Calu3 (cell line): ENCODE measurements at regions not wholly inside any gene's neighbourhood (a gene's known extent, or its start where the extent isn't known, plus 50 kb on each side); places are given as distances from the start of the nearest gene placed in this dataset.

Experiments
- BruUV-seq: library from RNA; stranded (reverse); fragments of 400-500 nt; replicated peaks from 2 replicates; lab custom pipeline; 2021; lab: Mats Ljungman, UMichigan
- CTCF ChIA-PET: fragments of 300-600 bp; sonication (Branson Sonifier 250); formaldehyde crosslinking; loops from one replicate; lab custom pipeline; 2022; ENCODE audit warnings: antibody characterized with exemption; lab: Charles Lee
- DNase-seq: peaks from one replicate; pipeline ENCODE4 v3.0.0; 2022
- H3K27ac Mint-ChIP-seq: one replicate; pipeline ENCODE4 v1.8.0; 2022; ENCODE audit warnings: mixed read lengths; ENCODE audit not compliant: unreplicated experiment
- H3K27me3 Mint-ChIP-seq: one replicate; pipeline ENCODE4 v1.8.0; 2022; ENCODE audit warnings: mixed read lengths; ENCODE audit not compliant: unreplicated experiment
- H3K36me3 Mint-ChIP-seq: one replicate; pipeline ENCODE4 v1.8.0; 2022; ENCODE audit warnings: mild to moderate bottlenecking, moderate library complexity, mixed read lengths; ENCODE audit not compliant: insufficient read depth, unreplicated experiment
- H3K4me1 Mint-ChIP-seq: one replicate; pipeline ENCODE4 v1.8.0; 2022; ENCODE audit warnings: mild to moderate bottlenecking, low read depth, mixed read lengths; ENCODE audit not compliant: unreplicated experiment
- H3K4me3 Mint-ChIP-seq: one replicate; pipeline ENCODE4 v1.8.0; 2022; ENCODE audit warnings: mild to moderate bottlenecking, low read depth, moderate library complexity, mixed read lengths; ENCODE audit not compliant: unreplicated experiment
- H3K9me3 Mint-ChIP-seq: one replicate; pipeline ENCODE4 v1.8.0; 2022; ENCODE audit warnings: low read depth, mixed read lengths; ENCODE audit not compliant: unreplicated experiment
- intact Hi-C: fragments of 100-400 bp; cut with micrococcal nuclease; formaldehyde crosslinking; loops from one replicate; pipeline ENCODE4 v1.10.0; 2022; ENCODE audit not compliant: unreplicated experiment
- TF ChIP-seq, protein P1 (sequence below): fragments of 200-600 bp; IDR thresholded peaks from one replicate; pipeline ENCODE4 v1.8.0; 2022; ENCODE audit warnings: antibody characterized with exemption; ENCODE audit not compliant: unreplicated experiment

GRCh38 chr10:45180946-45181875 is 134.2 kb downstream of the OR13A1 start:
- no peak overlapping the region for H3K4me3 Mint-ChIP-seq
- TF ChIP-seq, protein P1, sequence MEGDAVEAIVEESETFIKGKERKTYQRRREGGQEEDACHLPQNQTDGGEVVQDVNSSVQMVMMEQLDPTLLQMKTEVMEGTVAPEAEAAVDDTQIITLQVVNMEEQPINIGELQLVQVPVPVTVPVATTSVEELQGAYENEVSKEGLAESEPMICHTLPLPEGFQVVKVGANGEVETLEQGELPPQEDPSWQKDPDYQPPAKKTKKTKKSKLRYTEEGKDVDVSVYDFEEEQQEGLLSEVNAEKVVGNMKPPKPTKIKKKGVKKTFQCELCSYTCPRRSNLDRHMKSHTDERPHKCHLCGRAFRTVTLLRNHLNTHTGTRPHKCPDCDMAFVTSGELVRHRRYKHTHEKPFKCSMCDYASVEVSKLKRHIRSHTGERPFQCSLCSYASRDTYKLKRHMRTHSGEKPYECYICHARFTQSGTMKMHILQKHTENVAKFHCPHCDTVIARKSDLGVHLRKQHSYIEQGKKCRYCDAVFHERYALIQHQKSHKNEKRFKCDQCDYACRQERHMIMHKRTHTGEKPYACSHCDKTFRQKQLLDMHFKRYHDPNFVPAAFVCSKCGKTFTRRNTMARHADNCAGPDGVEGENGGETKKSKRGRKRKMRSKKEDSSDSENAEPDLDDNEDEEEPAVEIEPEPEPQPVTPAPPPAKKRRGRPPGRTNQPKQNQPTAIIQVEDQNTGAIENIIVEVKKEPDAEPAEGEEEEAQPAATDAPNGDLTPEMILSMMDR, result no peak
- no peaks in the 10 kb centered on the region for H3K27me3 Mint-ChIP-seq
- H3K27ac Mint-ChIP-seq, result no peak overlapping the region
- CTCF ChIA-PET, result no interaction called here
- intact Hi-C loops, result no loop called here
- no peaks in the 10 kb centered on the region for H3K4me1 Mint-ChIP-seq
- H3K36me3 Mint-ChIP-seq, result no peaks in the 10 kb centered on the region
- no peak for DNase-seq
- H3K9me3 Mint-ChIP-seq, result no peaks in the 10 kb centered on the region
- BruUV-seq, result no TSS peak

DNA sequence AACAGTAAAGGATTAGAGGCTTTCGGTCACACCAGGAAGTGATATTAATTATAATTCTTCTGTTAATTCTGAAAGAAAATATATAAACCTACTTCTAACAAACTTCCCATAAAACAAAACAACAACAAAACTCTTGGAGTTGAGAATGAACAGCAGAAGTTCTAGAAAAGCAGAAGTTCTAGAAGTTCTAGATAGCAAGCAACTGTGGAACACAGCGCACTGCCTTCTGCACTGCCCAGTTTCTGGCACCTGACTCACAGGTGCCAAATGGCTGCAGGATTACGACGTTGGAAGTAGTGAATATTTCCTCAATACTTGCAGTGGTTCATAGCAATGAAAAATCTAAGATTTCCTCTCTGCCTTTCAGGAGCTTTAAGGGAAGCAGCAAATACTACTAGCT is 132.2 kb downstream of the OR13A1 start:
- no TSS peak for BruUV-seq
- CTCF ChIA-PET, result no interaction called here
- Mint-ChIP-seq H3K27ac (no peak overlapping the region), H3K27me3 (no peaks in the 10 kb centered on the region), H3K4me3 (no peak overlapping the region), H3K4me1 (no peaks in the 10 kb centered on the region), H3K36me3 (no peaks in the 10 kb centered on the region), H3K9me3 (no peaks in the 10 kb centered on the region)
- no peak for DNase-seq
- TF ChIP-seq, protein P1, result no peak
- intact Hi-C loops, result no loop called here

GRCh38 chr10:45197816-45198485 is 117.5 kb downstream of the OR13A1 start:
- no peak for DNase-seq
- CTCF ChIA-PET, result no interaction called here
- intact Hi-C loops, result no loop called here
- TF ChIP-seq, protein P1, result no peak
- H3K27me3 Mint-ChIP-seq, result peaks cover 19% of the 10 kb centered on the region
- H3K9me3 Mint-ChIP-seq, result no peaks in the 10 kb centered on the region
- H3K36me3 Mint-ChIP-seq, result no peaks in the 10 kb centered on the region
- no peak overlapping the region for H3K4me3 Mint-ChIP-seq
- H3K4me1 Mint-ChIP-seq, result no peaks in the 10 kb centered on the region
- H3K27ac Mint-ChIP-seq, result no peak overlapping the region
- BruUV-seq, result no TSS peak

DNA sequence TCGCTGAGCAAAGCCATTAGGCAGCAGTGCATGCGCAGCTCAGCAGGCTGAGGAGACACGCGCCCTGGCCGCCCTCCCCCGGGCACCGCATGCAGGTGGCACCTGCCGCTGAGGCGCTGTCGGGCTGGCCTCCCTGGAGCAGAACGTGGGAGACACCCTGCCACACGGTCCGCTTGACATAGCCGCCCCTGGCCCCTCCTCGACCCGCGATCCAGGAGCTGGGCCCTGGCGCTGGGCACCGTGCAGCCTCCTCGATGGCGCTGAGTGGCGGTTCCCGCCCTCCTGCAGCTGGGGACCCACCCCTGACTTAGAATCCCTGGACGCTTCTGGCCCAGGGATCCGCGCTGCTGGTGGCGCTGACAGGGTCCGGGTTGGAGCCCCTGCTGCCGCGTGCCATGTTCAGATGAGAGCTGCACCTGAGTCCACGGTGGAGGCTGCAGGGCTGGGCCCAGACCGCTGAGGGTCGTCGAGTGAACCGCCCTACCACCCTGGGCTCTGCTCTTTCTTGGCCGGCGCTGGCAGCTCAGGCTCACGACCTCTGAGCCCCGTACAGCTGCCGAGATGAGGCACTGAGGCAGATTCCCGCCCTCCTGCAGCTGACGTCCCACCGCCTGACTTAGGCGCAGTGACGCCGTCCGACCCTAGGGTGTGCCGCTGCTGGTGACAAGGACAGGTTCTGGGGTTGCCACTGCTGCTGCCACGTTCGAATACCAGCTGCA is 116.8 kb downstream of the OR13A1 start:
- no peaks in the 10 kb centered on the region for H3K4me1 Mint-ChIP-seq
- DNase-seq, result no peak
- no peak overlapping the region for H3K27ac Mint-ChIP-seq
- CTCF ChIA-PET, result no interaction called here
- TF ChIP-seq, protein P1, result no peak
- no peaks in the 10 kb centered on the region for H3K36me3 Mint-ChIP-seq
- no peak overlapping the region for H3K4me3 Mint-ChIP-seq
- no peaks in the 10 kb centered on the region for H3K9me3 Mint-ChIP-seq
- no TSS peak for BruUV-seq
- intact Hi-C loops, result no loop called here
- H3K27me3 Mint-ChIP-seq, result peaks cover 23% of the 10 kb centered on the region
